ENCODE measurements at regions not wholly inside any gene's neighbourhood (a gene's known extent, or its start where the extent isn't known, plus 50 kb on each side); places are given as distances from the start of the nearest gene placed in this dataset.

DNA sequence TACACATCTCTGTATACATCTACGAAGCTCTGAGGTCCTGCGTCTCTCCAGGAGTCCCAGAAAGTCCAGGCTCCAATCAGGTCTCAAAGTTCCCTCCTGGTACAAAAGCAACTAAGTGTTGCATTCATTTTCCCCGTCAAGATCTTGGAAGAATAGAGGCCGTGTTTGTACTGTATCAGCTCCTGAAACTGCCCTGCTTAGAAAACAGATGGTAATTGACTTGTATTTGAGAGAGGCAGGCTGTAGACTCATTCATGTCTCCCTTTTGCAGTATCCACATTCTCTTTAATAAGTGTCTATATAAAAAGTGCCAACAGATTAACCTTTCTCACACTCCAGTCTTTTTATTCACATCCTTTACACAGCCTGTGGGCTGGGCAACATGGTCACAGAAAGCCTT lies 91.7 kb downstream of the HPGD start:
- Histone ChIP-seq H3K27ac (ENCODE audit: low read depth in 1 of 2, low read length in 2 of 2) (no peak overlapping the region), H3K4me3 (ENCODE audit: low read length) (no peak overlapping the region), H3K4me1 (ENCODE audit: insufficient read depth, low read length) (no peaks in the 10 kb centered on the region), H3K9me3 (ENCODE audit: control insufficient read depth in 1 of 2, insufficient read depth in 1 of 2, low read length in 2 of 2) (no peaks in the 10 kb centered on the region), H3K36me3 (ENCODE audit: insufficient read depth, low read length) (no peaks in the 10 kb centered on the region), H3K27me3 (ENCODE audit: control insufficient read depth in 1 of 2, insufficient read depth in 2 of 2, low read length in 2 of 2) (no peaks in the 10 kb centered on the region)
- Mint-ChIP-seq H3K4me1 (ENCODE audit: low read depth) (no peaks in the 10 kb centered on the region), H3K27me3 (no peaks in the 10 kb centered on the region), H3K9me3 (peaks cover 3% of the 10 kb centered on the region), H3K27ac (no peak overlapping the region), H3K36me3 (ENCODE audit: low read depth) (no peaks in the 10 kb centered on the region), H3K4me3 (no peak overlapping the region)
- ChIA-PET POLR2A (no interaction called here), CTCF (no interaction called here)
- intact Hi-C loops (cut with DNase I, micrococcal nuclease) = no loop called here
- no peak for ATAC-seq (ENCODE audit: poor library complexity)
- DNase-seq = no peak
- TF ChIP-seq, protein P1, sequence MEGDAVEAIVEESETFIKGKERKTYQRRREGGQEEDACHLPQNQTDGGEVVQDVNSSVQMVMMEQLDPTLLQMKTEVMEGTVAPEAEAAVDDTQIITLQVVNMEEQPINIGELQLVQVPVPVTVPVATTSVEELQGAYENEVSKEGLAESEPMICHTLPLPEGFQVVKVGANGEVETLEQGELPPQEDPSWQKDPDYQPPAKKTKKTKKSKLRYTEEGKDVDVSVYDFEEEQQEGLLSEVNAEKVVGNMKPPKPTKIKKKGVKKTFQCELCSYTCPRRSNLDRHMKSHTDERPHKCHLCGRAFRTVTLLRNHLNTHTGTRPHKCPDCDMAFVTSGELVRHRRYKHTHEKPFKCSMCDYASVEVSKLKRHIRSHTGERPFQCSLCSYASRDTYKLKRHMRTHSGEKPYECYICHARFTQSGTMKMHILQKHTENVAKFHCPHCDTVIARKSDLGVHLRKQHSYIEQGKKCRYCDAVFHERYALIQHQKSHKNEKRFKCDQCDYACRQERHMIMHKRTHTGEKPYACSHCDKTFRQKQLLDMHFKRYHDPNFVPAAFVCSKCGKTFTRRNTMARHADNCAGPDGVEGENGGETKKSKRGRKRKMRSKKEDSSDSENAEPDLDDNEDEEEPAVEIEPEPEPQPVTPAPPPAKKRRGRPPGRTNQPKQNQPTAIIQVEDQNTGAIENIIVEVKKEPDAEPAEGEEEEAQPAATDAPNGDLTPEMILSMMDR (IDR thresholded peaks at IDR 0.05) = no peak

DNA sequence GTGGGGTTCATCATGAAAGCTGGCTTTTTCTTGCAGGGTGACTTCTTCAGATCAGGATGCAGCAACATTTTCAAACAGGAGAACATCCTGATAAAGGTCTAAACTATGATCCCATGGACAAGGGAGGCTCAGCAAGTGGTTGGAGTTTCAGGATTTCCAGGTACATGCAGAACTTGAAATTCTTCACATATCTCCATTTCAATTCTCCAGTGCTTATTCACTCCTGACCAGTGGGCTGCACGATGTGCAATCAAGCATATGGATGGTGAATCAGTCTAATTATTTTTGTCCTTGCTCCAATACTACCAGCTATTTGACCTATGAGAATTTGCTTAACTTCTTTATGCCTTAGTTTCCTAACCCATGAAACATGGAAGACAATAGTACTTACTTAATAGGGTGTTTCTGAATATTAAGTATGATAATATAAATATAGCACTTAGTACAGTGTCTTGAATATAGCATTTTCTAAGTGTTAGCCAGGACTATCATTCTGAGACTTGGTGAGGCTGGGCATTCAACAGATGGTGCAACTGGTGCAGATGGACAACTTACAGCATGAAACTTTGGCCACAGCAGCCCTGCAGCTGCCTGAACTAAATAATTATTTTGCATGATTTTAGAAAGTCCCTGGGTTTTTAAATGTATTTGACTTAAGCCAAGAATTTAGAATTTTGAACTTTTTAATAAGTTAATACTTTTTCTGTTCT lies 92.4 kb downstream of the HPGD start:
- POLR2A ChIA-PET = no interaction called here
- H3K36me3 Mint-ChIP-seq (ENCODE audit: low read depth) = no peaks in the 10 kb centered on the region
- H3K9me3 Mint-ChIP-seq = peaks cover 3% of the 10 kb centered on the region
- no peak overlapping the region for H3K4me3 Mint-ChIP-seq
- H3K4me3 ChIP-seq (ENCODE audit: low read length) = no peak overlapping the region
- CTCF ChIA-PET = no interaction called here
- intact Hi-C loops (cut with DNase I, micrococcal nuclease) = no loop called here
- TF ChIP-seq, protein P1 (IDR thresholded peaks at IDR 0.05) = no peak
- no peak overlapping the region for H3K27ac ChIP-seq (ENCODE audit: low read depth in 1 of 2, low read length in 2 of 2)
- H3K27ac Mint-ChIP-seq = no peak overlapping the region
- no peaks in the 10 kb centered on the region for H3K27me3 Mint-ChIP-seq
- H3K4me1 Mint-ChIP-seq (ENCODE audit: low read depth) = no peaks in the 10 kb centered on the region
- no peaks in the 10 kb centered on the region for H3K9me3 ChIP-seq (ENCODE audit: control insufficient read depth in 1 of 2, insufficient read depth in 1 of 2, low read length in 2 of 2)
- DNase-seq (no peak), ATAC-seq (ENCODE audit: poor library complexity) (no peak)
- H3K36me3 ChIP-seq (ENCODE audit: insufficient read depth, low read length) = no peaks in the 10 kb centered on the region
- no peaks in the 10 kb centered on the region for H3K27me3 ChIP-seq (ENCODE audit: control insufficient read depth in 1 of 2, insufficient read depth in 2 of 2, low read length in 2 of 2)
- no peaks in the 10 kb centered on the region for H3K4me1 ChIP-seq (ENCODE audit: insufficient read depth, low read length)

DNA sequence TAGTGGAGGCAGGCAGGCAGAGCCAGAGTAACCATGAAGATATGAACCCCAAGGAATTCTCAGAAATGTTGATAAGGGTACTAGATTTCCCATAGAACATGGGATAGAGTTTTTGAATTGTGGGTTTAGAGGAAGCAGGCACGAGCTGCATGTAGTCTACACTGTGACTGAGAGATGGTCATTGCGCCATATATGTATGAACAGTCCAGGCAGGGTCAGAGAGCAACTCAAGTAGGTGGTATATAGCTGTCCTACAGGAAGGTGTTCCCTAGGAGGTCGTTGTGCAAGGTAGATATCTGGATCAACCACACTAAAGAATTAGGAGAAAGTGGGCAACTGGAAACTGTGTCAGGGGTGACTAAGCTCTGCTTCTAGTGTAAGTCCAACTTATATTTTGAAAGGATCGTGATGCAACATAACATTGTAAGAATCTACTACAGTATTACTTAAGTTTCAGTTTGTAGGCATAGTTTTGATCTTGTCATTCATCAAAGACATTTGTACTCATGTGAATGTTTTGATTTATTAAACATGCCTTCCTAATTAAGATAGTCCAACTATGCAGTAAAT lies 94.6 kb downstream of the HPGD start:
- Histone ChIP-seq H3K4me1 (ENCODE audit: insufficient read depth, low read length) (peaks cover 5% of the 10 kb centered on the region), H3K9me3 (ENCODE audit: control insufficient read depth in 1 of 2, insufficient read depth in 1 of 2, low read length in 2 of 2) (no peaks in the 10 kb centered on the region), H3K4me3 (ENCODE audit: low read length) (no peak overlapping the region), H3K27ac (ENCODE audit: low read depth in 1 of 2, low read length in 2 of 2) (no peak overlapping the region), H3K36me3 (ENCODE audit: insufficient read depth, low read length) (no peaks in the 10 kb centered on the region), H3K27me3 (ENCODE audit: control insufficient read depth in 1 of 2, insufficient read depth in 2 of 2, low read length in 2 of 2) (no peaks in the 10 kb centered on the region)
- ChIA-PET CTCF (no interaction called here), POLR2A (no interaction called here)
- ATAC-seq (ENCODE audit: poor library complexity) (no peak), DNase-seq (no peak)
- H3K27me3 Mint-ChIP-seq = no peaks in the 10 kb centered on the region
- TF ChIP-seq, protein P1 (IDR thresholded peaks at IDR 0.05) = no peak
- H3K9me3 Mint-ChIP-seq = no peaks in the 10 kb centered on the region
- no peaks in the 10 kb centered on the region for H3K36me3 Mint-ChIP-seq (ENCODE audit: low read depth)
- H3K4me1 Mint-ChIP-seq (ENCODE audit: low read depth) = peaks cover 8% of the 10 kb centered on the region
- intact Hi-C loops (cut with DNase I, micrococcal nuclease) = no loop called here
- no peak overlapping the region for H3K27ac Mint-ChIP-seq
- H3K4me3 Mint-ChIP-seq = no peak overlapping the region

All from CD4-positive, alpha-beta T cell (primary cell).